Endothelial cell of umbilical vein (primary cell): ENCODE measurements at regions not wholly inside any gene's neighbourhood (a gene's known extent, or its start where the extent isn't known, plus 50 kb on each side); places are given as distances from the start of the nearest gene placed in this dataset.

ENCODE experiments used
- BruUV-seq: library from RNA; stranded (reverse); fragments of 400-500 nt; replicated peaks from 2 replicates; lab custom pipeline; 2021; lab: Mats Ljungman, UMichigan
- CTCF ChIA-PET: fragments of 300-600, 350-600 bp; sonication (Branson Sonifier 250); formaldehyde crosslinking; loops from one replicate; lab custom pipeline; 2021; ENCODE audit warnings: antibody characterized with exemption, inconsistent platforms; lab: Charles Lee
- POLR2A ChIA-PET: fragments of 300-600, 350-600 bp; sonication (Branson Sonifier 250); formaldehyde crosslinking; loops from one replicate; lab custom pipeline; 2021; ENCODE audit warnings: antibody characterized with exemption, inconsistent platforms; lab: Charles Lee
- DNase-seq: peaks from one replicate; pipeline ENCODE4 v3.0.0-alpha.2; 2011; ENCODE audit warnings: low read depth, low spot score
- FAIRE-seq: peaks from 2 replicates; lab custom pipeline; 2011; peaks lifted over from hg19 to GRCh38; lab: Jason Lieb, UNC
- H2AFZ ChIP-seq: 2 replicates; pipeline ENCODE4 v1.6.0; 2012; ENCODE audit warnings: low read depth, low read length, control low read depth, inconsistent platforms
- H3K27ac ChIP-seq: 2 replicates; pipeline ENCODE4 v1.5.1; 2011; ENCODE audit warnings: low read depth, mild to moderate bottlenecking, control low read depth, low read length, moderate library complexity; ENCODE audit not compliant: insufficient read depth
- H3K27me3 ChIP-seq, 2 experiments: 2 replicates each; pipeline versions ENCODE4 v1.6.0 to v1.6.1; 2011; ENCODE audit warnings: low read length in 2 of 2, mixed read lengths in 1 of 2; ENCODE audit not compliant: control insufficient read depth in 2 of 2, insufficient read depth in 2 of 2
- H3K36me3 ChIP-seq, 2 experiments: 2 replicates in 1 of 2; 3 replicates in 1 of 2; pipeline ENCODE4 v1.5.1; 2011; ENCODE audit warnings: low read length in 2 of 2, mild to moderate bottlenecking in 1 of 2, moderate library complexity in 1 of 2; ENCODE audit not compliant: control insufficient read depth in 2 of 2, insufficient read depth in 2 of 2; ENCODE audit errors: extremely low read depth in 1 of 2
- H3K4me1 ChIP-seq: 3 replicates; pipeline ENCODE4 v1.5.1; 2011; ENCODE audit warnings: mild to moderate bottlenecking, low read length; ENCODE audit not compliant: control insufficient read depth, insufficient read depth; ENCODE audit errors: extremely low read depth
- H3K4me2 ChIP-seq: 2 replicates; pipeline ENCODE4 v1.6.1; 2011; ENCODE audit warnings: low read length, control low read depth, mixed read lengths; ENCODE audit not compliant: insufficient read depth
- H3K4me3 ChIP-seq, 3 experiments: fragments of 200-600 bp in 1 of 3; sonication (generic), shearing (Covaris generic) in 1 of 3; replicated peaks in 1 of 3; 2 replicates each; pipeline ENCODE4 v1.5.1; 2011 to 2016; ENCODE audit warnings: control low read depth in 3 of 3, low read length in 3 of 3, mild to moderate bottlenecking in 2 of 3, inconsistent platforms in 1 of 3, low read depth in 1 of 3, moderate library complexity in 1 of 3; ENCODE audit not compliant: insufficient read depth in 1 of 3
- H3K79me2 ChIP-seq: 2 replicates; pipeline ENCODE4 v1.6.0; 2012; ENCODE audit warnings: low read length, inconsistent platforms; ENCODE audit not compliant: control insufficient read depth, insufficient read depth
- H3K9ac ChIP-seq: replicated peaks from 2 replicates; pipeline ENCODE3; 2011; ENCODE audit warnings: low read length, control low read depth; ENCODE audit not compliant: insufficient read depth; ENCODE audit errors: extremely low read depth
- H3K9me1 ChIP-seq: replicated peaks from 3 replicates; pipeline ENCODE4 v1.6.0; 2011; ENCODE audit warnings: mild to moderate bottlenecking, low read length; ENCODE audit not compliant: control insufficient read depth, insufficient read depth; ENCODE audit errors: extremely low read depth
- H3K9me3 ChIP-seq: replicated peaks from 2 replicates; pipeline ENCODE4 v1.5.1; 2012; ENCODE audit warnings: low read length, inconsistent platforms; ENCODE audit not compliant: control insufficient read depth, insufficient read depth
- H4K20me1 ChIP-seq: replicated peaks from 2 replicates; pipeline ENCODE3; 2011; ENCODE audit warnings: mild to moderate bottlenecking, low read length; ENCODE audit not compliant: control insufficient read depth, insufficient read depth; ENCODE audit errors: extremely low read depth
- EZH2 ChIP-seq: IDR thresholded peaks from 2 replicates; pipeline ENCODE4 v1.6.1; 2012; ENCODE audit warnings: borderline replicate concordance, low read depth, mild to moderate bottlenecking, moderate library complexity, low read length, inconsistent platforms; ENCODE audit not compliant: severe bottlenecking
- FOS ChIP-seq: IDR thresholded peaks from 2 replicates; pipeline ENCODE4 v1.6.1; 2011; ENCODE audit warnings: mild to moderate bottlenecking, low read length, moderate library complexity, borderline replicate concordance; ENCODE audit not compliant: insufficient read depth
- GATA2 ChIP-seq: IDR thresholded peaks from 2 replicates; pipeline ENCODE4 v1.7.0; 2011; ENCODE audit warnings: low read depth, mild to moderate bottlenecking, moderate library complexity, mixed read lengths, low read length; ENCODE audit not compliant: insufficient read length, insufficient read depth
- JUN ChIP-seq: IDR thresholded peaks from 2 replicates; pipeline ENCODE4 v1.6.1; 2011; ENCODE audit warnings: borderline replicate concordance, low read depth; ENCODE audit not compliant: insufficient read length, insufficient read depth
- MAX ChIP-seq: IDR thresholded peaks from 2 replicates; pipeline ENCODE4 v1.6.1; 2011; ENCODE audit not compliant: insufficient read depth, insufficient read length
- MYC ChIP-seq: IDR thresholded peaks from one replicate; pipeline ENCODE4 v1.6.1; 2011; ENCODE audit warnings: mild to moderate bottlenecking, low read depth, low read length
- POLR2A ChIP-seq: IDR thresholded peaks from 2 replicates; pipeline ENCODE4 v1.6.1; 2012; ENCODE audit warnings: low read depth, mild to moderate bottlenecking, control low read depth, low read length
- POLR2AphosphoS5 ChIP-seq: IDR thresholded peaks from 2 replicates; pipeline ENCODE4 v1.6.1; 2012; ENCODE audit warnings: low read depth, mild to moderate bottlenecking, control low read depth, low read length, moderate library complexity; ENCODE audit not compliant: insufficient read depth
- dilution Hi-C: fragments of 300-500 bp; cut with MboI; formaldehyde crosslinking; loops from one replicate; pipeline ENCODE4 v1.15.0; 2019; ENCODE audit warnings: low sequenced_read_pairs; ENCODE audit not compliant: extremely low pct_ligation_motif_present
- intact Hi-C: fragments of 100-400 bp; cut with micrococcal nuclease; formaldehyde crosslinking; loops from one replicate; pipeline ENCODE4 v1.10.0; 2022
- TF ChIP-seq, protein P1 (sequence below), 2 donors: IDR thresholded peaks; 1 replicate in 1 of 2; 2 replicates in 1 of 2; pipeline ENCODE4 v1.5.1; 2011; ENCODE audit warnings: low read length in 2 of 2, mild to moderate bottlenecking in 2 of 2, moderate library complexity in 2 of 2, control low read depth in 1 of 2, inconsistent platforms in 1 of 2, low read depth in 1 of 2; ENCODE audit not compliant: insufficient read depth in 1 of 2; ENCODE audit errors: extremely low read depth in 1 of 2

GRCh38 chr6:54778731-54779130, 67.8 kb upstream of the FAM83B start:
- H2AFZ ChIP-seq: no peak overlapping the region
- H3K27me3 ChIP-seq: no peaks in the 10 kb centered on the region
- intact Hi-C loops: no loop called here
- no peaks in the 10 kb centered on the region for H3K4me1 ChIP-seq
- no peaks in the 10 kb centered on the region for H3K9me3 ChIP-seq
- DNase-seq (no peak), FAIRE-seq (no peak)
- BruUV-seq: no TSS peak
- POLR2A ChIA-PET: no interaction called here
- TF ChIP-seq GATA2 (no peak), MAX (no peak), POLR2A (no peak), MYC (no peak), FOS (no peak), JUN (no peak), EZH2 (no peak), POLR2AphosphoS5 (no peak)
- TF ChIP-seq, protein P1, sequence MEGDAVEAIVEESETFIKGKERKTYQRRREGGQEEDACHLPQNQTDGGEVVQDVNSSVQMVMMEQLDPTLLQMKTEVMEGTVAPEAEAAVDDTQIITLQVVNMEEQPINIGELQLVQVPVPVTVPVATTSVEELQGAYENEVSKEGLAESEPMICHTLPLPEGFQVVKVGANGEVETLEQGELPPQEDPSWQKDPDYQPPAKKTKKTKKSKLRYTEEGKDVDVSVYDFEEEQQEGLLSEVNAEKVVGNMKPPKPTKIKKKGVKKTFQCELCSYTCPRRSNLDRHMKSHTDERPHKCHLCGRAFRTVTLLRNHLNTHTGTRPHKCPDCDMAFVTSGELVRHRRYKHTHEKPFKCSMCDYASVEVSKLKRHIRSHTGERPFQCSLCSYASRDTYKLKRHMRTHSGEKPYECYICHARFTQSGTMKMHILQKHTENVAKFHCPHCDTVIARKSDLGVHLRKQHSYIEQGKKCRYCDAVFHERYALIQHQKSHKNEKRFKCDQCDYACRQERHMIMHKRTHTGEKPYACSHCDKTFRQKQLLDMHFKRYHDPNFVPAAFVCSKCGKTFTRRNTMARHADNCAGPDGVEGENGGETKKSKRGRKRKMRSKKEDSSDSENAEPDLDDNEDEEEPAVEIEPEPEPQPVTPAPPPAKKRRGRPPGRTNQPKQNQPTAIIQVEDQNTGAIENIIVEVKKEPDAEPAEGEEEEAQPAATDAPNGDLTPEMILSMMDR (IDR thresholded peaks at IDR 0.05; ENCODE audit: extremely low read depth in 1 of 2, insufficient read depth in 1 of 2, low read depth in 1 of 2, low read length in 2 of 2): no peak
- no peak overlapping the region for H3K27ac ChIP-seq
- no peaks in the 10 kb centered on the region for H3K79me2 ChIP-seq
- CTCF ChIA-PET: no interaction called here
- no peaks in the 10 kb centered on the region for H3K36me3 ChIP-seq
- H4K20me1 ChIP-seq: no peaks in the 10 kb centered on the region
- no peak overlapping the region for H3K9ac ChIP-seq
- no peak overlapping the region for H3K4me2 ChIP-seq
- H3K9me1 ChIP-seq: no peaks in the 10 kb centered on the region
- dilution Hi-C loops: no loop called here
- no peak overlapping the region for H3K4me3 ChIP-seq
